Body of pancreas (tissue), 4 donors: ENCODE measurements at regions not wholly inside any gene's neighbourhood (a gene's known extent, or its start where the extent isn't known, plus 50 kb on each side); places are given as distances from the start of the nearest gene placed in this dataset.

Experiments used
- ATAC-seq: fragments of 150-250 bp; one replicate; pipeline ENCODE4 v1.9.1; 2016
- DNase-seq, 4 donors: peaks; one replicate each; pipeline ENCODE4 v3.0.0-alpha.2; 2019
- H3K27ac ChIP-seq, 4 donors: fragments of 200-600 bp; sonication (generic); 1 replicate in 3 of 4; 2 replicates in 1 of 4; pipeline versions ENCODE4 v1.5.1 to v1.6.1; 2016 to 2019; ENCODE audit warnings: mild to moderate bottlenecking in 1 of 4, mixed read lengths in 1 of 4, moderate library complexity in 1 of 4
- H3K27me3 ChIP-seq, 2 donors: fragments of 200-600 bp; sonication (generic); one replicate each; pipeline ENCODE4 v1.6.0; 2016; ENCODE audit warnings: mild to moderate bottlenecking in 1 of 2
- H3K36me3 ChIP-seq, 2 donors: fragments of 200-600 bp; sonication (generic); replicated peaks in 1 of 2; 2 replicates each; pipeline ENCODE4 v1.5.1; 2016; ENCODE audit warnings: low read depth in 2 of 2; ENCODE audit not compliant: insufficient read depth in 1 of 2
- H3K4me1 ChIP-seq: fragments of 200-600 bp; sonication (generic); one replicate; pipeline ENCODE4 v1.6.0; 2016
- H3K4me3 ChIP-seq, 2 donors: fragments of 200-600 bp; sonication (generic); 1 replicate in 1 of 2; 2 replicates in 1 of 2; pipeline ENCODE4 v1.5.1; 2016 to 2019
- H3K9me3 ChIP-seq, 3 donors: fragments of 200-600 bp; sonication (generic); 1 replicate in 2 of 3; 2 replicates in 1 of 3; pipeline ENCODE4 v1.5.1; 2016
- CTCF ChIP-seq, 7 experiments: fragments of 450-650 bp in 4 of 7; fragments of 200-600 bp in 3 of 7; sonication (generic) in 3 of 7; IDR thresholded peaks; one replicate each; pipeline ENCODE4 v1.5.1; 2016 to 2019; ENCODE audit warnings: antibody characterized with exemption in 7 of 7
- POLR2A ChIP-seq, 3 donors: fragments of 450-650 bp; IDR thresholded peaks; one replicate each; pipeline ENCODE4 v1.6.1; 2016; ENCODE audit warnings: antibody characterized with exemption in 3 of 3, mild to moderate bottlenecking in 2 of 3
- WGBS, 2 donors: methylation state at CpG; one replicate each; pipeline ENCODE4 v1.1.5; 2017; 5-methylcytosine and 5-hydroxymethylcytosine counted together
- intact Hi-C: fragments of 100-400 bp; cut with DNase I; formaldehyde crosslinking; loops from one replicate; pipeline ENCODE4 v1.15.1; 2023

DNA sequence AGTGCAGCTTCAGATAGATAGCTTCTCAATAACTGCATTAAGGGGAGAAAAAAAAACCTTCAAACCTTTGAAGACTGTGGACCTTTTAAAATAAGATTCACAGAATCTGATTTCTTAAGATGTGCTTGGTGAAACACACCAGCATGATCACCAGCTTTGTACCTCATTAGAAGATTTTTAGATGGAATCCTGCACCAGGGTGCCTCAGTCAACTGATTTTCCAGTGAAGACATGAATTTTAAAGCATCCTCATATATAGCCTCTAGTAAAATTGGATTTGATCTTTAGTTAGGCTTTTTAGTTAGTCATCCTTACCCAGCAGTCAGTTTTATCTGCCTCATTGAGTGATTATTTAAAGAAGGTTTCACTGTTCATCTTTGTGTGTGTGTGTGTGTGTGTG is 208.6 kb upstream of the DEPDC1 start:
- Histone ChIP-seq H3K36me3 (no peaks in the 10 kb centered on the region), H3K9me3 (peaks cover 0 to 17% (median 0%) of the 10 kb centered on the region in 3 donors), H3K4me3 (no peak overlapping the region), H3K27me3 (no peaks in the 10 kb centered on the region), H3K4me1 (peaks cover 3% of the 10 kb centered on the region), H3K27ac (no peak overlapping the region)
- no peak for TF ChIP-seq CTCF (IDR thresholded peaks at IDR 0.05)
- TF ChIP-seq POLR2A (IDR thresholded peaks at IDR 0.05): no peak
- no peak for ATAC-seq
- intact Hi-C loops: no loop called here
- DNase-seq: no peak

DNA sequence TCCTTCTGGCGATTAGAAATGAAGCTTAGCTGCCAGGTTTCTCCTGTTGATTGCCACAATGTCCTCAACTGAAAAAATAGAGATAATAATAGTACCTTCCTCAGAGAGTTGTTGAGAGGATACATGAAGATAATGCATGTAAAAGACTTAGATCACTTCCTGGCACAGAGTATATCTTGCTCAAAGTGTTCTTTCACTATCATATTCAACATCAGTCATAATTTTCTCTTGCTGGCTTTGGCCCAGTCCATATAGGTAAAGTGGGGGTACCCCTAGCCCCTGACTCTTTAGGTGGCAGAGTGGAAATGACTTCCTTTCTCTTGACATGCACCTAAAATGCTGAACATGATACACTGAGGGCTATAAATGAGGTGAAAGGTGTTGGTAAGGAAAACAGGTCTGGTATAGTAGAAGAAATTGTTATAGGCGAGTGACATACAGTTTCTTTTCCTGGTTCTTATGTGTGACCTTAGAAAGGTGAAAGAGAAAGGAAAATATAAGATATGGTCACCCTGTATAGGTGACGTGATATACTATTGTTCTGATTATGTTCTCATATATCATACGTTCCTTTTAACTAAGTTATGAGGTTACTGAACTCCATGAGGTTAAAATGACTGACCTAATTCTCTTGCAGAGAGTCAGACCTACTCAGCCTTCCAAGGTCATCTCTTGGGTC is 209.9 kb upstream of the DEPDC1 start:
- 50 to 65% methylated on average over 4 of the region's 4 CpGs for WGBS, 2 donors
- intact Hi-C loops: no loop called here
- no peak overlapping the region for H3K4me3 ChIP-seq

GRCh38 chr1:68717330-68717729 is 220.4 kb upstream of the DEPDC1 start:
- intact Hi-C loops: no loop called here
- ATAC-seq: no peak
- H3K4me3 ChIP-seq: no peak overlapping the region
- no peaks in the 10 kb centered on the region for H3K4me1 ChIP-seq
- DNase-seq: no peak
- no peaks in the 10 kb centered on the region for H3K27me3 ChIP-seq
- WGBS, 2 donors: 17 to 33% methylated on average over 1 of the region's 1 CpG
- no peak overlapping the region for H3K27ac ChIP-seq
- H3K36me3 ChIP-seq: no peaks in the 10 kb centered on the region
- H3K9me3 ChIP-seq: no peaks in the 10 kb centered on the region
- no peak for TF ChIP-seq CTCF (IDR thresholded peaks at IDR 0.05)
- no peak for TF ChIP-seq POLR2A (IDR thresholded peaks at IDR 0.05)

More for the DNA sequence above, 209.9 kb upstream of the DEPDC1 start:
- peaks cover 0 to 21% (median 0%) of the 10 kb centered on the region in 3 donors for H3K9me3 ChIP-seq
- TF ChIP-seq POLR2A (IDR thresholded peaks at IDR 0.05) (no peak), CTCF (IDR thresholded peaks at IDR 0.05) (no peak)
- ATAC-seq: no peak
- no peak for DNase-seq
- no peaks in the 10 kb centered on the region for H3K27me3 ChIP-seq
- H3K4me1 ChIP-seq: peaks cover 3% of the 10 kb centered on the region
- H3K36me3 ChIP-seq: no peaks in the 10 kb centered on the region
- H3K27ac ChIP-seq: no peak overlapping the region

- WGBS, 2 donors: 54 to 60% methylated on average over 1 of the region's 1 CpG
- Histone ChIP-seq H3K27me3 (no peaks in the 10 kb centered on the region), H3K4me3 (no peak overlapping the region), H3K9me3 (no peaks in the 10 kb centered on the region), H3K4me1 (no peaks in the 10 kb centered on the region), H3K27ac (no peak overlapping the region), H3K36me3 (no peaks in the 10 kb centered on the region)
- ATAC-seq (no peak), DNase-seq (no peak)
- TF ChIP-seq POLR2A (IDR thresholded peaks at IDR 0.05) (no peak), CTCF (IDR thresholded peaks at IDR 0.05) (no peak)
- intact Hi-C loops: no loop called here
Observed at GRCh38 chr1:68720476-68720875, 223.6 kb upstream of the DEPDC1 start.

- Histone ChIP-seq H3K36me3 (no peaks in the 10 kb centered on the region), H3K4me1 (no peaks in the 10 kb centered on the region), H3K27ac (no peak overlapping the region), H3K27me3 (no peaks in the 10 kb centered on the region), H3K4me3 (no peak overlapping the region), H3K9me3 (no peaks in the 10 kb centered on the region)
- intact Hi-C loops: no loop called here
- DNase-seq: no peak
- WGBS, 2 donors: 57 to 75% methylated on average over 1 of the region's 1 CpG
- TF ChIP-seq CTCF (IDR thresholded peaks at IDR 0.05) (no peak), POLR2A (IDR thresholded peaks at IDR 0.05) (no peak)
- no peak for ATAC-seq
Observed at GRCh38 chr1:68723791-68724190, 226.9 kb upstream of the DEPDC1 start.
